ENCODE measurements at regions not wholly inside any gene's neighbourhood (a gene's known extent, or its start where the extent isn't known, plus 50 kb on each side); places are given as distances from the start of the nearest gene placed in this dataset.

DNA sequence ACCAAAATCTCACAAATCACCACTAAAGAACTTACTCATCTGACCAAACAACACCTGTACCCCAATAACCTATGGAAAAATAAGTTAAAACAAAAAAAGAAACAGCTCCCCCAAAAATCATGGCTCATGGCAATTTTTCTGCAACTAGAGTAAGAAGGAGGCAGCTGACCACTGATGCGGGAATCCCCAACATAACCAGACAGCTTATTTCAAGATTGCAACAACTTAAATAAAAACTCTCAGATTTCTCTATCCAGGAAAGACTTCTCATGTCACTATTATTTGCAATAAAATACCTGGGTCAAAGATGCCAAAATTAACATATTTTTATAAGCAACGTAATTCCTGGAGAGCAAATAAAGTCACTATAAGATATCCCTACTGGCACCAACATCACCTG, 128.1 kb upstream of the LY86 start:
- no peak overlapping the region for H3K9ac ChIP-seq (replicated peaks; ENCODE audit: extremely low read depth, insufficient read depth, low read length)
- intact Hi-C loops (cut with micrococcal nuclease) = no loop called here
- H2AFZ ChIP-seq (ENCODE audit: low read depth, low read length) = no peak overlapping the region
- H3K27ac ChIP-seq (ENCODE audit: insufficient read depth, low read depth, low read length) = no peak overlapping the region
- TF ChIP-seq, protein P1, sequence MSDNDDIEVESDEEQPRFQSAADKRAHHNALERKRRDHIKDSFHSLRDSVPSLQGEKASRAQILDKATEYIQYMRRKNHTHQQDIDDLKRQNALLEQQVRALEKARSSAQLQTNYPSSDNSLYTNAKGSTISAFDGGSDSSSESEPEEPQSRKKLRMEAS (IDR thresholded peaks at IDR 0.05; ENCODE audit: insufficient read depth, insufficient read length) = no peak
- no peak for TF ChIP-seq FOS (IDR thresholded peaks at IDR 0.05; ENCODE audit: borderline replicate concordance, insufficient read depth, low read length)
- no peak for TF ChIP-seq MYC (IDR thresholded peaks at IDR 0.05; ENCODE audit: low read depth, low read length)
- no peak for TF ChIP-seq EZH2 (IDR thresholded peaks at IDR 0.05; ENCODE audit: borderline replicate concordance, low read depth, low read length, severe bottlenecking)
- TF ChIP-seq GATA2 (IDR thresholded peaks at IDR 0.05; ENCODE audit: insufficient read depth, insufficient read length, low read depth, low read length) = no peak
- TF ChIP-seq, protein P2, sequence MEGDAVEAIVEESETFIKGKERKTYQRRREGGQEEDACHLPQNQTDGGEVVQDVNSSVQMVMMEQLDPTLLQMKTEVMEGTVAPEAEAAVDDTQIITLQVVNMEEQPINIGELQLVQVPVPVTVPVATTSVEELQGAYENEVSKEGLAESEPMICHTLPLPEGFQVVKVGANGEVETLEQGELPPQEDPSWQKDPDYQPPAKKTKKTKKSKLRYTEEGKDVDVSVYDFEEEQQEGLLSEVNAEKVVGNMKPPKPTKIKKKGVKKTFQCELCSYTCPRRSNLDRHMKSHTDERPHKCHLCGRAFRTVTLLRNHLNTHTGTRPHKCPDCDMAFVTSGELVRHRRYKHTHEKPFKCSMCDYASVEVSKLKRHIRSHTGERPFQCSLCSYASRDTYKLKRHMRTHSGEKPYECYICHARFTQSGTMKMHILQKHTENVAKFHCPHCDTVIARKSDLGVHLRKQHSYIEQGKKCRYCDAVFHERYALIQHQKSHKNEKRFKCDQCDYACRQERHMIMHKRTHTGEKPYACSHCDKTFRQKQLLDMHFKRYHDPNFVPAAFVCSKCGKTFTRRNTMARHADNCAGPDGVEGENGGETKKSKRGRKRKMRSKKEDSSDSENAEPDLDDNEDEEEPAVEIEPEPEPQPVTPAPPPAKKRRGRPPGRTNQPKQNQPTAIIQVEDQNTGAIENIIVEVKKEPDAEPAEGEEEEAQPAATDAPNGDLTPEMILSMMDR (IDR thresholded peaks at IDR 0.05; ENCODE audit: extremely low read depth in 1 of 2, insufficient read depth in 1 of 2, low read depth in 1 of 2, low read length in 2 of 2) = no peak
- TF ChIP-seq POLR2AphosphoS5 (IDR thresholded peaks at IDR 0.05; ENCODE audit: insufficient read depth, low read depth, low read length) = no peak
- TF ChIP-seq JUN (IDR thresholded peaks at IDR 0.05; ENCODE audit: borderline replicate concordance, insufficient read depth, insufficient read length, low read depth) = no peak
- no peak overlapping the region for H3K4me2 ChIP-seq (ENCODE audit: insufficient read depth, low read length)
- H3K9me1 ChIP-seq (replicated peaks; ENCODE audit: control insufficient read depth, extremely low read depth, insufficient read depth, low read length) = no peaks in the 10 kb centered on the region
- FAIRE-seq (no peak), DNase-seq (ENCODE audit: low read depth, low spot score) (no peak)
- CTCF ChIA-PET = no interaction called here
- no peaks in the 10 kb centered on the region for H3K79me2 ChIP-seq (ENCODE audit: control insufficient read depth, insufficient read depth, low read length)
- dilution Hi-C loops (cut with MboI; ENCODE audit: extremely low pct_ligation_motif_present, low sequenced_read_pairs) = no loop called here
- H3K4me1 ChIP-seq (ENCODE audit: control insufficient read depth, extremely low read depth, insufficient read depth, low read length) = no peaks in the 10 kb centered on the region
- no peaks in the 10 kb centered on the region for H4K20me1 ChIP-seq (replicated peaks; ENCODE audit: control insufficient read depth, extremely low read depth, insufficient read depth, low read length)
- BruUV-seq (replicated peaks) = no TSS peak
- POLR2A ChIA-PET = no interaction called here
- H3K27me3 ChIP-seq (ENCODE audit: control insufficient read depth in 2 of 2, insufficient read depth in 2 of 2, low read length in 2 of 2) = no peaks in the 10 kb centered on the region
- H3K36me3 ChIP-seq (ENCODE audit: control insufficient read depth in 2 of 2, extremely low read depth in 1 of 2, insufficient read depth in 2 of 2, low read length in 2 of 2) = no peaks in the 10 kb centered on the region
- H3K4me3 ChIP-seq (replicated peaks in 1 of 3; ENCODE audit: insufficient read depth in 1 of 3, low read depth in 1 of 3, low read length in 3 of 3) = no peak overlapping the region
- H3K9me3 ChIP-seq (replicated peaks; ENCODE audit: control insufficient read depth, insufficient read depth, low read length) = no peaks in the 10 kb centered on the region

All from endothelial cell of umbilical vein (primary cell).